H9 (cell line): ENCODE measurements at regions not wholly inside any gene's neighbourhood (a gene's known extent, or its start where the extent isn't known, plus 50 kb on each side); places are given as distances from the start of the nearest gene placed in this dataset.

Experiments used
- DNase-seq: peaks from one replicate; pipeline ENCODE4 v3.0.0-alpha.2; 2017
- H2AFZ ChIP-seq: one replicate; pipeline ENCODE4 v1.6.1; 2013; ENCODE audit warnings: mild to moderate bottlenecking, low read length, control low read depth, moderate library complexity
- H2AK5ac ChIP-seq: 2 replicates; pipeline ENCODE4 v1.6.1; 2013; ENCODE audit warnings: low read length, control low read depth, mixed read lengths; ENCODE audit not compliant: insufficient read length
- H2BK120ac ChIP-seq: one replicate; pipeline ENCODE4 v1.6.1; 2013; ENCODE audit warnings: low read depth, mild to moderate bottlenecking, low read length, control low read depth, inconsistent platforms; ENCODE audit not compliant: poor library complexity, severe bottlenecking
- H2BK12ac ChIP-seq: 2 replicates; pipeline ENCODE4 v1.6.1; 2013; ENCODE audit warnings: low read length, control low read depth, mixed read lengths, low read depth; ENCODE audit not compliant: insufficient read length
- H2BK15ac ChIP-seq: 2 replicates; pipeline ENCODE4 v1.6.1; 2013; ENCODE audit warnings: low read depth, low read length, control low read depth
- H2BK20ac ChIP-seq: one replicate; pipeline ENCODE4 v1.6.1; 2013; ENCODE audit warnings: low read depth, mild to moderate bottlenecking, low read length, control low read depth, inconsistent platforms; ENCODE audit not compliant: poor library complexity, severe bottlenecking
- H2BK5ac ChIP-seq: 2 replicates; pipeline ENCODE4 v1.6.1; 2013; ENCODE audit warnings: low read length, control low read depth, mixed read lengths; ENCODE audit not compliant: insufficient read length
- H3K14ac ChIP-seq: 2 replicates; pipeline ENCODE4 v1.6.1; 2013; ENCODE audit warnings: low read length, control low read depth; ENCODE audit not compliant: insufficient read depth
- H3K18ac ChIP-seq: 2 replicates; pipeline ENCODE4 v1.6.1; 2013; ENCODE audit warnings: low read depth, mild to moderate bottlenecking, mixed read lengths, low read length, control low read depth; ENCODE audit not compliant: insufficient read length
- H3K23ac ChIP-seq: 2 replicates; pipeline ENCODE4 v1.6.1; 2013; ENCODE audit warnings: low read length, control low read depth, mixed read lengths, low read depth; ENCODE audit not compliant: insufficient read length
- H3K23me2 ChIP-seq: 2 replicates; pipeline ENCODE4 v1.6.1; 2013; ENCODE audit warnings: low read depth, mild to moderate bottlenecking, mixed read lengths, low read length, control low read depth; ENCODE audit not compliant: insufficient read length, poor library complexity, severe bottlenecking
- H3K27ac ChIP-seq: 2 replicates; pipeline ENCODE4 v1.5.1; 2013; ENCODE audit warnings: low read length, control low read depth, mixed read lengths, low read depth; ENCODE audit not compliant: insufficient read length
- H3K27me3 ChIP-seq: 2 replicates; pipeline ENCODE4 v1.6.1; 2013; ENCODE audit warnings: low read length, control low read depth, inconsistent platforms; ENCODE audit not compliant: insufficient read depth
- H3K4ac ChIP-seq: 2 replicates; pipeline ENCODE4 v1.6.1; 2013; ENCODE audit warnings: low read depth, mild to moderate bottlenecking, control low read depth, inconsistent platforms, low read length, moderate library complexity
- H3K4me1 ChIP-seq: 2 replicates; pipeline ENCODE4 v1.6.1; 2013; ENCODE audit warnings: low read length, control low read depth, inconsistent platforms; ENCODE audit not compliant: insufficient read depth
- H3K4me2 ChIP-seq: 2 replicates; pipeline ENCODE4 v1.6.1; 2013; ENCODE audit warnings: low read length, control low read depth, mixed read lengths; ENCODE audit not compliant: insufficient read length, insufficient read depth
- H3K56ac ChIP-seq: 2 replicates; pipeline ENCODE4 v1.6.1; 2013; ENCODE audit warnings: low read depth, mild to moderate bottlenecking, mixed read lengths, low read length, control low read depth; ENCODE audit not compliant: insufficient read length
- H3K79me1 ChIP-seq: 2 replicates; pipeline ENCODE4 v1.6.1; 2013; ENCODE audit warnings: low read depth, mild to moderate bottlenecking, moderate library complexity, low read length, control low read depth, inconsistent platforms; ENCODE audit not compliant: insufficient read depth, poor library complexity, severe bottlenecking
- H3K79me2 ChIP-seq: 2 replicates; pipeline ENCODE4 v1.6.1; 2013; ENCODE audit warnings: low read length, control low read depth, inconsistent platforms; ENCODE audit not compliant: insufficient read depth
- H3K9ac ChIP-seq: 2 replicates; pipeline ENCODE4 v1.6.1; 2013; ENCODE audit warnings: low read length, control low read depth, mixed read lengths; ENCODE audit not compliant: insufficient read length; ENCODE audit errors: extremely low read depth
- H3K9me3 ChIP-seq: one replicate; pipeline ENCODE4 v1.6.1; 2013; ENCODE audit warnings: low read depth, low read length, inconsistent platforms; ENCODE audit not compliant: control insufficient read depth
- H3T11ph ChIP-seq: one replicate; pipeline ENCODE4 v1.6.1; 2013; ENCODE audit warnings: mild to moderate bottlenecking, low read length, control low read depth, inconsistent platforms
- H4K20me1 ChIP-seq: one replicate; pipeline ENCODE4 v1.6.1; 2013; ENCODE audit not compliant: control insufficient read depth, insufficient read length, insufficient read depth
- H4K5ac ChIP-seq: 2 replicates; pipeline ENCODE4 v1.6.1; 2013; ENCODE audit warnings: low read depth, mild to moderate bottlenecking, mixed read lengths, low read length, control low read depth; ENCODE audit not compliant: insufficient read length
- H4K8ac ChIP-seq: replicated peaks from 2 replicates; pipeline ENCODE4 v1.6.1; 2013; ENCODE audit warnings: low read length, control low read depth, mixed read lengths, low read depth; ENCODE audit not compliant: insufficient read length
- H4K91ac ChIP-seq: 2 replicates; pipeline ENCODE4 v1.6.1; 2013; ENCODE audit warnings: low read depth, mild to moderate bottlenecking, moderate library complexity, mixed read lengths, low read length, control low read depth; ENCODE audit not compliant: insufficient read length
- H3K27ac Mint-ChIP-seq, 3 experiments: 2 replicates in 2 of 3; 3 replicates in 1 of 3; pipeline ENCODE4 v1.8.0; 2020 to 2021; ENCODE audit warnings: mixed read lengths in 3 of 3, mild to moderate bottlenecking in 1 of 3, moderate library complexity in 1 of 3
- H3K27me3 Mint-ChIP-seq: 2 replicates; pipeline ENCODE4 v1.8.0; 2021; ENCODE audit warnings: low read depth, mild to moderate bottlenecking, moderate library complexity, mixed read lengths
- H3K36me3 Mint-ChIP-seq, 3 experiments: 2 replicates in 2 of 3; 3 replicates in 1 of 3; pipeline ENCODE4 v1.8.0; 2020 to 2021; ENCODE audit warnings: low read depth in 3 of 3, mixed read lengths in 3 of 3; ENCODE audit not compliant: insufficient read depth in 1 of 3
- H3K4me1 Mint-ChIP-seq, 2 experiments: 2 replicates each; pipeline ENCODE4 v1.8.0; 2020; ENCODE audit warnings: mixed read lengths in 2 of 2
- H3K4me3 Mint-ChIP-seq, 2 experiments: 2 replicates in 1 of 2; 3 replicates in 1 of 2; pipeline ENCODE4 v1.8.0; 2020 to 2021; ENCODE audit warnings: mild to moderate bottlenecking in 2 of 2, mixed read lengths in 2 of 2, moderate library complexity in 1 of 2
- H3K9me3 Mint-ChIP-seq, 2 experiments: 2 replicates in 1 of 2; 3 replicates in 1 of 2; pipeline ENCODE4 v1.8.0; 2020; ENCODE audit warnings: mild to moderate bottlenecking in 2 of 2, mixed read lengths in 2 of 2, moderate library complexity in 1 of 2
- WGBS: extraction: QIAGEN DNeasy Blood & Tissue Kit; methylation state at CpG from one replicate; pipeline ENCODE4 v1.1.7; 2013; ENCODE audit warnings: missing lambda C conversion rate, low lambda C conversion rate, mixed read lengths; ENCODE audit not compliant: insufficient read length; ENCODE audit errors: extremely low coverage; 5-methylcytosine and 5-hydroxymethylcytosine counted together
- TF ChIP-seq, protein P1 (sequence below): fragments of 200-600 bp; sonication (generic); conservative IDR thresholded peaks from 3 replicates; pipeline ENCODE4 v1.8.0; 2021; ENCODE audit warnings: antibody characterized with exemption, mild to moderate bottlenecking

DNA sequence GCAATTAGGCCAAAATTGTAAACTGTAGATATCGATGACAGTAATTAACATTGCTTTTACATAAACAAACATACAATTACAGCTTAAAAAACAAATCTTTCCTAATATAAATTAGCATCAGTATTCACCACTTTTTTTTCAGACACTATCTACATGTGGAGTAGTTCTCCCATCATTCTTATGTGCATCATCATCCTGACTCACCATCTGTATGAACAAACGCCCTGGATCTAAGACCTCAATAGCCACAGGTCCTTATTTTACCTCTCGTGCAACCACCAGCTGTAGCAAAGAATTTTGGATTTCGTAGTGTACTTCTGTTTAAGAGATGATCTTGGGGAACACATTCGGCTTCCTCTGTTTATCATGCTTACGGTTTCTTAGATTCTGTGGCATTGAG lies 551.9 kb upstream of the KIRREL3 start:
- Histone ChIP-seq H3K9ac (no peak overlapping the region), H3T11ph (no peak overlapping the region), H2AFZ (no peak overlapping the region), H2BK5ac (no peak overlapping the region), H3K79me1 (no peaks in the 10 kb centered on the region), H2BK120ac (no peak overlapping the region), H2BK12ac (no peak overlapping the region), H3K4ac (no peak overlapping the region), H3K23me2 (no peaks in the 10 kb centered on the region), H3K14ac (no peak overlapping the region), H2BK20ac (no peak overlapping the region), H3K79me2 (no peaks in the 10 kb centered on the region), H3K9me3 (no peaks in the 10 kb centered on the region), H3K27ac (no peak overlapping the region), H2AK5ac (no peak overlapping the region), H3K4me1 (no peaks in the 10 kb centered on the region), H3K18ac (no peak overlapping the region), H4K91ac (no peak overlapping the region), H4K20me1 (no peaks in the 10 kb centered on the region), H3K27me3 (no peaks in the 10 kb centered on the region), H3K56ac (no peak overlapping the region), H4K5ac (no peak overlapping the region), H3K23ac (no peak overlapping the region), H2BK15ac (no peak overlapping the region), H3K4me2 (no peak overlapping the region), H4K8ac (no peak overlapping the region)
- no peaks in the 10 kb centered on the region; a peak in 1 of 5 replicates for H3K9me3 Mint-ChIP-seq
- DNase-seq = no peak
- H3K36me3 Mint-ChIP-seq = no peaks in the 10 kb centered on the region
- H3K27ac Mint-ChIP-seq = no peak overlapping the region
- H3K4me1 Mint-ChIP-seq = no peaks in the 10 kb centered on the region
- no CpG with 5 or more reads among the region's 6 CpGs for WGBS
- no peaks in the 10 kb centered on the region for H3K27me3 Mint-ChIP-seq
- TF ChIP-seq, protein P1, sequence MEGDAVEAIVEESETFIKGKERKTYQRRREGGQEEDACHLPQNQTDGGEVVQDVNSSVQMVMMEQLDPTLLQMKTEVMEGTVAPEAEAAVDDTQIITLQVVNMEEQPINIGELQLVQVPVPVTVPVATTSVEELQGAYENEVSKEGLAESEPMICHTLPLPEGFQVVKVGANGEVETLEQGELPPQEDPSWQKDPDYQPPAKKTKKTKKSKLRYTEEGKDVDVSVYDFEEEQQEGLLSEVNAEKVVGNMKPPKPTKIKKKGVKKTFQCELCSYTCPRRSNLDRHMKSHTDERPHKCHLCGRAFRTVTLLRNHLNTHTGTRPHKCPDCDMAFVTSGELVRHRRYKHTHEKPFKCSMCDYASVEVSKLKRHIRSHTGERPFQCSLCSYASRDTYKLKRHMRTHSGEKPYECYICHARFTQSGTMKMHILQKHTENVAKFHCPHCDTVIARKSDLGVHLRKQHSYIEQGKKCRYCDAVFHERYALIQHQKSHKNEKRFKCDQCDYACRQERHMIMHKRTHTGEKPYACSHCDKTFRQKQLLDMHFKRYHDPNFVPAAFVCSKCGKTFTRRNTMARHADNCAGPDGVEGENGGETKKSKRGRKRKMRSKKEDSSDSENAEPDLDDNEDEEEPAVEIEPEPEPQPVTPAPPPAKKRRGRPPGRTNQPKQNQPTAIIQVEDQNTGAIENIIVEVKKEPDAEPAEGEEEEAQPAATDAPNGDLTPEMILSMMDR = no peak
- H3K4me3 Mint-ChIP-seq = no peak overlapping the region
